AG04450 (cell line): ENCODE measurements at regions not wholly inside any gene's neighbourhood (a gene's known extent, or its start where the extent isn't known, plus 50 kb on each side); places are given as distances from the start of the nearest gene placed in this dataset.

Source experiments
- CTCF ChIA-PET: fragments of 300-600, 350-600 bp; formaldehyde crosslinking; extraction: SDS; loops from one replicate; lab custom pipeline; 2022; ENCODE audit warnings: antibody characterized with exemption, inconsistent platforms; lab: Charles Lee
- POLR2A ChIA-PET: fragments of 350-600 bp; formaldehyde crosslinking; extraction: SDS; loops from one replicate; lab custom pipeline; 2021; ENCODE audit warnings: antibody characterized with exemption, inconsistent platforms; lab: Yijun Ruan, JAX
- DNase-seq: peaks from one replicate; pipeline ENCODE4 v3.0.0-alpha.2; 2011; ENCODE audit warnings: low read depth, low spot score
- H3K27ac ChIP-seq: one replicate; pipeline ENCODE4 v1.5.1; 2012; ENCODE audit warnings: low read depth, low read length, control low read depth
- H3K27me3 ChIP-seq: one replicate; pipeline ENCODE4 v1.6.0; 2012; ENCODE audit warnings: low read length; ENCODE audit not compliant: control insufficient read depth, insufficient read depth
- H3K4me3 ChIP-seq: 2 replicates; pipeline ENCODE4 v1.5.1; 2011; ENCODE audit warnings: mild to moderate bottlenecking, low read depth, low read length, control low read depth
- H3K9me3 ChIP-seq: 2 replicates; pipeline ENCODE4 v1.5.1; 2012; ENCODE audit warnings: low read length; ENCODE audit not compliant: control insufficient read depth, insufficient read depth
- CTCF ChIP-seq: IDR thresholded peaks from 2 replicates; pipeline ENCODE4 v1.5.1; 2011; ENCODE audit warnings: low read depth, low read length, control low read depth, inconsistent platforms

- POLR2A ChIA-PET = no interaction called here
- no peak for DNase-seq
- CTCF ChIA-PET = no interaction called here
Measured at GRCh38 chr5:98999631-99000030, 70.8 kb upstream of the CHD1 start.

GRCh38 chr5:98997000-98997399, 68.2 kb upstream of the CHD1 start:
- POLR2A ChIA-PET = no interaction called here
- Histone ChIP-seq H3K9me3 (no peaks in the 10 kb centered on the region), H3K27me3 (no peaks in the 10 kb centered on the region), H3K4me3 (no peak overlapping the region), H3K27ac (no peak overlapping the region)
- no peak for TF ChIP-seq CTCF
- no peak for DNase-seq
- CTCF ChIA-PET = no interaction called here

More at GRCh38 chr5:98999631-99000030, 70.8 kb upstream of the CHD1 start:
- Histone ChIP-seq H3K27me3 (no peaks in the 10 kb centered on the region), H3K27ac (no peak overlapping the region), H3K9me3 (no peaks in the 10 kb centered on the region), H3K4me3 (no peak overlapping the region)
- no peak for TF ChIP-seq CTCF

- no peak for DNase-seq
- CTCF ChIA-PET = no interaction called here
- POLR2A ChIA-PET = no interaction called here
Measured at GRCh38 chr5:98994611-98995010, 65.8 kb upstream of the CHD1 start.

GRCh38 chr5:98993512-98993911, 64.7 kb upstream of the CHD1 start:
- POLR2A ChIA-PET = no interaction called here
- H3K9me3 ChIP-seq = no peaks in the 10 kb centered on the region
- no peak for DNase-seq
- H3K4me3 ChIP-seq = no peak overlapping the region
- no peak for TF ChIP-seq CTCF
- H3K27ac ChIP-seq = no peak overlapping the region
- CTCF ChIA-PET = interaction anchor here (0.6 kb wide), 1 partner anchor 40 kb away, joined by 4 read pairs; no protein-coding TSS in a partner anchor
- no peaks in the 10 kb centered on the region for H3K27me3 ChIP-seq

More at GRCh38 chr5:98994611-98995010, 65.8 kb upstream of the CHD1 start:
- Histone ChIP-seq H3K27ac (no peak overlapping the region), H3K4me3 (no peak overlapping the region), H3K27me3 (no peaks in the 10 kb centered on the region), H3K9me3 (no peaks in the 10 kb centered on the region)
- TF ChIP-seq CTCF = no peak

- H3K27me3 ChIP-seq = no peaks in the 10 kb centered on the region
- DNase-seq = no peak
- H3K9me3 ChIP-seq = no peaks in the 10 kb centered on the region
- no peak overlapping the region for H3K27ac ChIP-seq
- ChIA-PET POLR2A (no interaction called here), CTCF (no interaction called here)
- TF ChIP-seq CTCF = no peak
- H3K4me3 ChIP-seq = no peak overlapping the region
Measured at GRCh38 chr5:98992552-98992951, 63.7 kb upstream of the CHD1 start.
